DMS53 treated with DMSO at 0.1 percent for 48 hours (cell line): ENCODE measurements at regions not wholly inside any gene's neighbourhood (a gene's known extent, or its start where the extent isn't known, plus 50 kb on each side); places are given as distances from the start of the nearest gene placed in this dataset.
"Not testable (repeated sequence)": the region's sequence is repeated elsewhere in the genome, so short reads cannot be mapped to it uniquely, and the experiment has no call there.

ENCODE experiments used
- DNase-seq: peaks from one replicate; lab custom pipeline; 2025; ENCODE audit not compliant: unreplicated experiment; lab: John Stamatoyannopoulos, UW

- DNase-seq = peak; percentile 11
Observed at GRCh38 chr3:144433006-144433405, 461.4 kb downstream of the DIPK2A start.

- no peak for DNase-seq
Observed at GRCh38 chr3:144437989-144438388, 466.4 kb downstream of the DIPK2A start.

DNA sequence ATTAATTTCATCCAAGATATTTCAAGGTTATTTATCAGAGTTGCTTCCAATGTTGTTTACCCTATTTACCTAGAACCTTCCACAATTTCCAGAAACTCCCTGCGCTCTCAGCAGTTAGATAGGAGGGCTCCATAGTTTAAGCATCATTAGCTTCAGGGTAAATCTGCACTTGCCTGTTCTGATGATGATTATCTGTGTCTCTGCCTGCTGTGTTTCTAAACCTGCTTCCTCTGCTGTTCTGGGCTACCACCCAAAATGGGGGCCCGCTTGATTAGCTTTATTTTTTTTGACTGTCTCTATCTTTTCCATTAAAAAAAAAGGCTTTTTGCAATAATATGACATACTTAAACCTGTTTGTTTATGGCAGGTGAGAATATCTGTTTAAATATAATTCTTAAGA is 472.4 kb downstream of the DIPK2A start:
- DNase-seq = no peak

- DNase-seq = no peak
Observed at GRCh38 chr3:144444546-144444945, 472.9 kb downstream of the DIPK2A start.

DNA sequence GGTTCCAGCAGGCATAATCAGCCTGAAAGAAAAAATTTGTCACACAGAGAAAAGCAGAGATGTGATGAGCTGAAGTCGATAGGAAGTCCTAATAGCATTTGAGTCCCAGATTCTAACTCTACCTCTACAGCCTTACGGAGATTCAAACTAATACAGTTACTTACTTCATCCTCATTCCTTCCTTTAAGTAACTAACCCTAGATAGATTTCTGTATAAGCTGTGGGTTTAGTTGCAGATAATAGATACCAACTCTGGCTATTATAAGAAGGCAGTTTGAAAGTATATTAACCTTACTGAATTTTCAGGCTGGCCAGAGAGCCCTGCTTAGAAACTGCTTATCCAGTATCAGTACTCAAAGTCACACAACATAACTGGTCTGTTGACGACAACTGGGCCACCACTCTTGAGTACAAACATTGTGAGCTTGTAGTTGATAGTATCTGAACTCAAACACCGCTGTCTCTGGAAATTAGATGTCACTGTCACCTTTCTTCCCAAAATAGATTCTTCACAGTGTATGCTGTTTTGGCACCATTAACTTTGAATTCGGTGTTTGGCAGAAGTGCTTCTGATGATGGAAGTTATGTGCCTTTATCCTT is 484.3 kb downstream of the DIPK2A start:
- DNase-seq = no peak

- no peak for DNase-seq
Observed at GRCh38 chr3:144457758-144458157, 486.1 kb downstream of the DIPK2A start.

GRCh38 chr3:144458283-144458682 is 486.7 kb downstream of the DIPK2A start:
- peak; percentile 3 for DNase-seq

- no peak for DNase-seq
Observed at GRCh38 chr3:144462337-144462736, 490.7 kb downstream of the DIPK2A start.

DNA sequence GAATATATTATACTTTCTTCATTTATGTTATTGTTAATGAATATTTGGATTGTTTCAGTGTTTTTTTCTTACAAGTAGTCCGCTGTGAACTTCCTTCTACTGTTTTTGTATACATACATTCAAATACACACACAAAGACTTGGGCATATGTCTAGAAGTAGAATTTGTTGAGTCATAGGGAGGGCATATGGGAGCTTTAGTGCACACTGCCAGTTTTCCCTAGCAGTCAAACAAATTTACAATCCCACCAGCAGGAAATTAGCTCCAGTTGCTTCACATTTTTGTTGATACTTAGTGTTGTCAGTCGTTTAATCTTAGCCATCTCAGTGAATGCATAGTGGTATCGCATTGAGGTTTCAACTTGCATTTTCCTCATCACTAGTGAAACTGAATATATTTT is 492.3 kb downstream of the DIPK2A start:
- DNase-seq = no peak

DNA sequence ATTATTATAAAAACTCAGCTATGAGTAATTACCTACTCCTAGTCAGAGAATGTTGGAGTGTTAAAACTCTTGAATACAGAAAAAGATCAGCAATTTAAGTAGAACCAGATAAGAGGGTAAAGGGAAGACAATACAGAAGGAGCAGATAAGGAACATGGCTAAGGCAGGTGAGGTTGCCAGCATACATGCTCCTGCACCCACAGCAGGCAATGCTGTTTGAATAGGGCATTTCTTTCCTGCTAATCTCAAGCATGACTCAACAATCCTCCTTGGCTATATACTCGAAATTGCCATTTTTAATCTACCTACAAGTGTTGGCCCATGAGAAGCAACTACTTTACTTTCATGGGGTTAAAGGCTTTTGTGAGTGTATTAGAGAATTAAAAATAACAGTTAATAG is 494.5 kb downstream of the DIPK2A start:
- DNase-seq = no peak

DNA sequence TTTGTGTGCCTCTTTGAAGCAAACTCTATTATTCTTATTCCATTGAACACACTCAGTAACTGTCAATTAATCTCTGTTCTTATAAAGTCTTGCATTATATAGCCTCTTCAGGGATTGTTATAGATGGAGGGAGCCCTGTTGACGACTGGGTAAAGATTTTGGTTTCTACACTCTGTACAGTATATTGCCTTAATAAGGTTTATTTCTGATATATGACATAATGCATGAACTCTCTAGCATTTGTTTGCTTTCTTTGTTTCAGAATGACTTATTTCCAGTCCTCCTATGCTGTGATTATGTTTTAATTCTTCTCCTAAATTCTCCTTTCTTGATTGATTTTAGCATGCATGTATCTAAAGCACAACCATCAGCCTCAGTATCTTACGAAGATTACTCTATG is 494.9 kb downstream of the DIPK2A start:
- no peak for DNase-seq

GRCh38 chr3:144470666-144471065 is 499.0 kb downstream of the DIPK2A start:
- no peak for DNase-seq

DNA sequence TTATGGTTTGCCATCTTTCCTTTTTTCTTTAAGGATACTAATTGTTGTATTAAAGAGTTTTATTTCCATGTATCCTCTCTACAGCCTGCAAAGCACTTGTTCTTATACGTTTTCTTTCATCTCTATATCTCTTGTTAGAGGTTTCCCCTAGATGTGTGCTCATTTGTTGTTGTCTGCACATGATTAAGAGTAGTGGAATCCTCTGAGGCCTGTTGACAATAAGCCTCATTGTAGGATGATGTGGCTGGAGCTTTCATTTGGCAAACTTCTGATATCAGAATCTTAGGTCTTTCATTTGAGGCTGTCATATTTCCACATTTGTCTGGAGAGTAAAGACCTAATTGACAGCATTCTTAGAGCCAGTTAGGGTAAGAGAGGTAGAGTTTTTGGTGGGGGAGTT is 506.0 kb downstream of the DIPK2A start:
- DNase-seq = no peak

- DNase-seq = no peak
Observed at GRCh38 chr3:144480416-144480919, 508.8 kb downstream of the DIPK2A start.

GRCh38 chr3:144482876-144483275 is 511.3 kb downstream of the DIPK2A start:
- no peak for DNase-seq

GRCh38 chr3:144487011-144487410 is 515.4 kb downstream of the DIPK2A start:
- no peak for DNase-seq

DNA sequence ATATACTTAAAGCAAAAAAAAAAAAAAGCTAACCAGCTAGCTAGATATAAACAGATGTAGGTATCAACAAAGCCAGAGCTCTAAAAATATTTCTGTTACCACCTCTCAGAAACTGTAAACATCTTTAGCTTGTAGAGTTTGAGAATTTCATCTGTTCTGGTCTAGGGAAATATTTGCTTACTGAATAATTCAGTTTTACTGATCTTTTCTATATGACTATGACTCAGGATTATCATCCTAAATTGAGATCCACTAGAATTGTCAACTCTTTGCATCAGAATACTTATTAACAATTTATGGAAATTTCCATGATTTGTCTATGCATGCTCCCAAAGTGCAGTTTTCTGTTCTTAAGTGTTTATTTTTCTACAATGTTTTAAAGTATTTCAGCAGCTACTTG is 517.3 kb downstream of the DIPK2A start:
- DNase-seq = no peak

GRCh38 chr3:144491333-144491732 is 519.7 kb downstream of the DIPK2A start:
- no peak for DNase-seq

DNA sequence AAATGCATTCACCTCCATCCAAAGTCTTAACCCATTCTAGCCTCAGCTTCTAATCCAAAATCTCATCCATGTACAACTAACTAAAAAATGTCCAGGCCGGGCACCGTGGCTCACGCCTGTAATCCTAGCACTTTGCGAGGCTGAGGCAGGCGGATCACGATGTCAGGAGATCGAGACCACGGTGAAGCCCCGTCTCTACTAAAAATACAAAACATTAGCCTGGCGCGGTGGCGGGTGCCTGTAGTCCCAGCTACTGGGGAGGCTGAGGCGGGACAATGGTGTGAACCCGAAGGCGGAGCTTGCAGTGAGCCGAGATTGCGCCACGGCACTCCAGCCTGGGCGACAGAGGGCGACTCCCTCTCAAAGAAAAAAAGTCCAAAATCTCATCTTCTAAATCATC is 523.0 kb downstream of the DIPK2A start:
- not testable (repeated sequence) for DNase-seq

DNA sequence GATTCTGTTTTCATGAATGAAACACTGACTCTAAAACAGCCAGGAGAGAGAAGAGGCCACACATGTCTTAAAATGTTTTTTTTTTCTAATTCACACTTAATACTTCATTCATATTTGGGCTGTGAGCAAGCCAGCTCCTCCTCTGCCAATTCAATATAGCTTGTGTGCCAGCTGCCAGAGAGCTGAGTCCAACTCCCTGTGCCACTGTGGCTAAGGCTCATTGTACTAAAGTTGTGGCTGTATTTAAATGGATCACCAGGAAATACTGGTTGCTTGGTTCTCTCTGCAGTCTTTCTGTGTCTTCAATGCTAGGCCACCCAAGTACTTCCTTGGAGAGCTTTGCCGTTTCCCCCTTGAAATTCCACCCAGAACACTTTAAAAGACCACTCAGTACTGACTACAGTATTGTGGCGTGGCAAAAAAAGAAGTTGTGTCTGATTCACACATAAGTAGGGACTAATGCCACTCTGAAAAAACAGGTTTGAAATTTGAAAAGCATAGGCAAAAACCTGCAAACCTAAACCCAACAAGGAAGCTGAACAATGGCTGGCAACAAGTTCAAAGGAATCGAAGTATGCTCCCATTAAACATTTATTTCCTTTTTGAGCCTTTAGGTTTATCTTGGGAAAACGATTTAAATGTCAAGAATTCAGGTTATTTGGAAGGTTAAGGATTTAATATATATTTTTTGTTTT is 524.7 kb downstream of the DIPK2A start:
- DNase-seq = no peak

DNA sequence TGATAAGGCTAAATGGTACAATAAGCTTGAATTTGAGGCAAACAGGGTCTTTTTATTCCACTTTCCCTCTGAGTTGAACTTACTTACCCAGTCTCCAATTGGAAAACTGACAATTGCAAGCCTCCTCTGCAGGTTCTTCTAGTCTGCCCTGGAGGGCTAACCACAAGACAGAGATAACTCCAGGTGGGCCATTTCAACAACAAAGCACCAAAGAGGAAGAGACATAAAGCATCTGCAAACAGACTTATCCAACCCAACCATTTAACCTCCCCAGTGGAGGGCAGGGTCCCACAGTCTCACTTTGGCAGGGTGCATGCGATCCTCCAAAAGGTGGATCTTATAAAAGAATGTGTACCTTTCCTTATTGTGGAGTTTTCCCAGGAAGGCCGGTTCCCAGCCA is 525.8 kb downstream of the DIPK2A start:
- DNase-seq = no peak

GRCh38 chr3:144499001-144499930 is 527.6 kb downstream of the DIPK2A start:
- no peak for DNase-seq
